ENCODE measurements at regions not wholly inside any gene's neighbourhood (a gene's known extent, or its start where the extent isn't known, plus 50 kb on each side); places are given as distances from the start of the nearest gene placed in this dataset.

- no peaks in the 10 kb centered on the region for H3K36me3 ChIP-seq (ENCODE audit: control insufficient read depth in 5 of 5, insufficient read depth in 5 of 5, low read length in 5 of 5)
- H3K4me1 ChIP-seq (ENCODE audit: control insufficient read depth in 5 of 5, insufficient read depth in 5 of 5, low read length in 5 of 5), result no peaks in the 10 kb centered on the region
- H3K27ac ChIP-seq (ENCODE audit: low read depth, low read length), result no peak overlapping the region
- no peak overlapping the region for H3K4me3 ChIP-seq (ENCODE audit: low read depth in 1 of 5, low read length in 5 of 5)
- H3K27me3 ChIP-seq (ENCODE audit: control insufficient read depth in 5 of 5, insufficient read depth in 4 of 5, low read length in 5 of 5), result no peaks in the 10 kb centered on the region
- no peak overlapping the region for H3K9ac ChIP-seq (ENCODE audit: low read length in 5 of 5)
- H3K9me3 ChIP-seq (ENCODE audit: control insufficient read depth in 5 of 5, low read length in 5 of 5), result no peaks in the 10 kb centered on the region
These were observed 1045.2 kb upstream of the NRXN1 start for GRCh38 chr2:52077159-52077558.

- H3K36me3 ChIP-seq (ENCODE audit: control insufficient read depth in 5 of 5, insufficient read depth in 5 of 5, low read length in 5 of 5), result no peaks in the 10 kb centered on the region
- H3K4me1 ChIP-seq (ENCODE audit: control insufficient read depth in 5 of 5, insufficient read depth in 5 of 5, low read length in 5 of 5), result peaks cover 0 to 3% (median 0%) of the 10 kb centered on the region in 5 donors
- no peaks in the 10 kb centered on the region for H3K9me3 ChIP-seq (ENCODE audit: control insufficient read depth in 5 of 5, low read length in 5 of 5)
- no peak overlapping the region for H3K27ac ChIP-seq (ENCODE audit: low read depth, low read length)
- no peak overlapping the region for H3K9ac ChIP-seq (ENCODE audit: low read length in 5 of 5)
- no peaks in the 10 kb centered on the region for H3K27me3 ChIP-seq (ENCODE audit: control insufficient read depth in 5 of 5, insufficient read depth in 4 of 5, low read length in 5 of 5)
- H3K4me3 ChIP-seq (ENCODE audit: low read depth in 1 of 5, low read length in 5 of 5), result no peak overlapping the region
These were observed 1042.3 kb upstream of the NRXN1 start for GRCh38 chr2:52074130-52074719.

DNA sequence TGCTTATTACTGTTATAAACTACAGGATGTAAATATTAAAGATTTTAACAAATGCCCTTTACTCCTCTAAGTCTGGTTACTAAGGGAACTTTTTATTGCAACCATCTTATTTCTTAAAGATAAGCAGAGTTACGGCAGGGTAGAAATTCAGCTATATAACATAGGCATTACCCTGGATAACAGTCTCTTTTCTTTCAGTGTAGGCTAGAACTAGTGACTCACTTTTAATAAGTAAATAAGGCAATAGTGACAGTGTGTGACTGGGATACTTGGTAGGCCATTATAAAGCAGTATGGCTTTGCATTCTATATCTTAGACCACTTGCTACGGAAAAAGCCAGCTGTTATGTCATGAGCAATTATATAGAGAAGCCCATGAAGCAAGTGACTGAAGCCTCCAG, 1041.0 kb upstream of the NRXN1 start:
- H3K4me1 ChIP-seq (ENCODE audit: control insufficient read depth in 5 of 5, insufficient read depth in 5 of 5, low read length in 5 of 5), result peaks cover 0 to 3% (median 0%) of the 10 kb centered on the region in 5 donors
- H3K27me3 ChIP-seq (ENCODE audit: control insufficient read depth in 5 of 5, insufficient read depth in 4 of 5, low read length in 5 of 5), result no peaks in the 10 kb centered on the region
- H3K9me3 ChIP-seq (ENCODE audit: control insufficient read depth in 5 of 5, low read length in 5 of 5), result no peaks in the 10 kb centered on the region
- no peaks in the 10 kb centered on the region for H3K36me3 ChIP-seq (ENCODE audit: control insufficient read depth in 5 of 5, insufficient read depth in 5 of 5, low read length in 5 of 5)
- no peak overlapping the region for H3K4me3 ChIP-seq (ENCODE audit: low read depth in 1 of 5, low read length in 5 of 5)
- H3K27ac ChIP-seq (ENCODE audit: low read depth, low read length), result no peak overlapping the region
- no peak overlapping the region for H3K9ac ChIP-seq (ENCODE audit: low read length in 5 of 5)

DNA sequence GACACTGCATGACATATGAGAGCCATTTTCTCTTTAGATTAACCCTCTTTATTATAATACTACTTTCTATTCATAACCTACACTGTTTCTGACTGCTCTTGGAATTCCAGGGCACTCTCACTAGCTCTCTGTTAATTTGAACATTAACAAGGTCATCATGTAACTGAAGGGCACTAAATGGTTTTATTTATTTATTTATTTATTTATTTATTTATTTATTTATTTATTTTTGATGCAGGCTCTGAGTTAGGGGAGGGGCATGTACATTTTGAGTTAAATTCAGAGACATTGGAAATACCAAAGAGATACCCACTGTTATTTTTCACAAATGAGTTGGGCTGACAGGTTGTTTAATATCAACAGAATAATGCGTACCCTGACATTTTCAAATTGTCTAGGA, 1038.7 kb upstream of the NRXN1 start:
- H3K9ac ChIP-seq (ENCODE audit: low read length in 5 of 5), result no peak overlapping the region
- no peak overlapping the region for H3K4me3 ChIP-seq (ENCODE audit: low read depth in 1 of 5, low read length in 5 of 5)
- H3K9me3 ChIP-seq (ENCODE audit: control insufficient read depth in 5 of 5, low read length in 5 of 5), result no peaks in the 10 kb centered on the region
- peaks cover 0 to 3% (median 0%) of the 10 kb centered on the region in 5 donors for H3K4me1 ChIP-seq (ENCODE audit: control insufficient read depth in 5 of 5, insufficient read depth in 5 of 5, low read length in 5 of 5)
- no peaks in the 10 kb centered on the region for H3K36me3 ChIP-seq (ENCODE audit: control insufficient read depth in 5 of 5, insufficient read depth in 5 of 5, low read length in 5 of 5)
- H3K27me3 ChIP-seq (ENCODE audit: control insufficient read depth in 5 of 5, insufficient read depth in 4 of 5, low read length in 5 of 5), result no peaks in the 10 kb centered on the region
- H3K27ac ChIP-seq (ENCODE audit: low read depth, low read length), result no peak overlapping the region

- H3K9me3 ChIP-seq (ENCODE audit: control insufficient read depth in 5 of 5, low read length in 5 of 5), result peaks cover 0 to 3% (median 0%) of the 10 kb centered on the region in 5 donors
- H3K4me3 ChIP-seq (ENCODE audit: low read depth in 1 of 5, low read length in 5 of 5), result no peak overlapping the region
- no peak overlapping the region for H3K9ac ChIP-seq (ENCODE audit: low read length in 5 of 5)
- no peak overlapping the region for H3K27ac ChIP-seq (ENCODE audit: low read depth, low read length)
- H3K4me1 ChIP-seq (ENCODE audit: control insufficient read depth in 5 of 5, insufficient read depth in 5 of 5, low read length in 5 of 5), result no peaks in the 10 kb centered on the region
- H3K36me3 ChIP-seq (ENCODE audit: control insufficient read depth in 5 of 5, insufficient read depth in 5 of 5, low read length in 5 of 5), result no peaks in the 10 kb centered on the region
- no peaks in the 10 kb centered on the region for H3K27me3 ChIP-seq (ENCODE audit: control insufficient read depth in 5 of 5, insufficient read depth in 4 of 5, low read length in 5 of 5)
These were observed 1032.3 kb upstream of the NRXN1 start for GRCh38 chr2:52064234-52064633.

GRCh38 chr2:52054824-52055223, 1022.9 kb upstream of the NRXN1 start:
- H3K36me3 ChIP-seq (ENCODE audit: control insufficient read depth in 5 of 5, insufficient read depth in 5 of 5, low read length in 5 of 5), result no peaks in the 10 kb centered on the region
- peaks cover 0 to 4% (median 3%) of the 10 kb centered on the region in 5 donors for H3K9me3 ChIP-seq (ENCODE audit: control insufficient read depth in 5 of 5, low read length in 5 of 5)
- H3K27me3 ChIP-seq (ENCODE audit: control insufficient read depth in 5 of 5, insufficient read depth in 4 of 5, low read length in 5 of 5), result no peaks in the 10 kb centered on the region
- no peak overlapping the region for H3K9ac ChIP-seq (ENCODE audit: low read length in 5 of 5)
- no peak overlapping the region for H3K4me3 ChIP-seq (ENCODE audit: low read depth in 1 of 5, low read length in 5 of 5)
- H3K4me1 ChIP-seq (ENCODE audit: control insufficient read depth in 5 of 5, insufficient read depth in 5 of 5, low read length in 5 of 5), result no peaks in the 10 kb centered on the region
- no peak overlapping the region for H3K27ac ChIP-seq (ENCODE audit: low read depth, low read length)

GRCh38 chr2:52036853-52037252, 1004.9 kb upstream of the NRXN1 start:
- Histone ChIP-seq H3K27ac (ENCODE audit: low read depth, low read length) (no peak overlapping the region), H3K36me3 (ENCODE audit: control insufficient read depth in 5 of 5, insufficient read depth in 5 of 5, low read length in 5 of 5) (no peaks in the 10 kb centered on the region), H3K27me3 (ENCODE audit: control insufficient read depth in 5 of 5, insufficient read depth in 4 of 5, low read length in 5 of 5) (no peaks in the 10 kb centered on the region), H3K4me3 (ENCODE audit: low read depth in 1 of 5, low read length in 5 of 5) (no peak overlapping the region), H3K4me1 (ENCODE audit: control insufficient read depth in 5 of 5, insufficient read depth in 5 of 5, low read length in 5 of 5) (no peaks in the 10 kb centered on the region), H3K9ac (ENCODE audit: low read length in 5 of 5) (no peak overlapping the region), H3K9me3 (ENCODE audit: control insufficient read depth in 5 of 5, low read length in 5 of 5) (no peaks in the 10 kb centered on the region)

DNA sequence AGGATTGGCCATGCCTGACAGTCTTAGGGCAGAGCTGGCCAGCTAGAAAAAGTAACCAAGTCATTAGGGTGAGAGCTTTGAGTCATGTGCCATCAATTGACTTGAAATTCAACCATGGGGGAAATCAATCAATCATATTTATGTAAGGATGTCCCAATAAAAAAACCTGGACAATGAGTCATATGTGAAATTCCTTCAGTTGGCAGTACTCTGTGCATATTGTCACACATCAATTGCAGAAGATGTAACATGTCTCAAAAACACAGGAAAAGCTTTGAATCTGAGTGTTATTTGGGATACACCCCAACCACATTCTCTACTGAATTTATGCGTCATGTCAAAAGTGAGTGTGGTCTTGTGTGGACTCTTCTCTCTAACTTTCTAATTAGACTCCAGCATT, 1004.1 kb upstream of the NRXN1 start:
- no peaks in the 10 kb centered on the region for H3K27me3 ChIP-seq (ENCODE audit: control insufficient read depth in 5 of 5, insufficient read depth in 4 of 5, low read length in 5 of 5)
- H3K27ac ChIP-seq (ENCODE audit: low read depth, low read length), result no peak overlapping the region
- no peaks in the 10 kb centered on the region for H3K4me1 ChIP-seq (ENCODE audit: control insufficient read depth in 5 of 5, insufficient read depth in 5 of 5, low read length in 5 of 5)
- H3K4me3 ChIP-seq (ENCODE audit: low read depth in 1 of 5, low read length in 5 of 5), result no peak overlapping the region
- no peaks in the 10 kb centered on the region for H3K9me3 ChIP-seq (ENCODE audit: control insufficient read depth in 5 of 5, low read length in 5 of 5)
- no peak overlapping the region for H3K9ac ChIP-seq (ENCODE audit: low read length in 5 of 5)
- no peaks in the 10 kb centered on the region for H3K36me3 ChIP-seq (ENCODE audit: control insufficient read depth in 5 of 5, insufficient read depth in 5 of 5, low read length in 5 of 5)

DNA sequence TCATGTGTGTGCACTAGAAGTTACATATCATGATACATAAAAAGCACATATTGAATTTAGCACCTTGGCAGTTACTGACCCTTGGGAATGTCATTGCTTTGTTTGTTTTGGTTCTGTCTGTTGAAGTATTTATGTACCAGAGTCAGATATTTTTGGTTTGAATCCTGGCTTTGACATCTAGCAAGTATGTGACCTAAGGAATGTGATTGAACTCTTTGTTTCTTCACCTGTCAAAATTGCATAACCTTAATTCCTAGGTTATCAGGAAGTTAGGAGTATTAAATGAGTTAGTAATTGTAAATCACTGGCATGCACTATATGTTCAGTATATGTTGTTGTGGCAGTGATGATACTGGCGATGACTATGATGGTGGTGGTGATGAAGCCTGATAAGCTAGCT, 1003.5 kb upstream of the NRXN1 start:
- Histone ChIP-seq H3K4me3 (ENCODE audit: low read depth in 1 of 5, low read length in 5 of 5) (no peak overlapping the region), H3K27ac (ENCODE audit: low read depth, low read length) (no peak overlapping the region), H3K4me1 (ENCODE audit: control insufficient read depth in 5 of 5, insufficient read depth in 5 of 5, low read length in 5 of 5) (no peaks in the 10 kb centered on the region), H3K27me3 (ENCODE audit: control insufficient read depth in 5 of 5, insufficient read depth in 4 of 5, low read length in 5 of 5) (no peaks in the 10 kb centered on the region), H3K9ac (ENCODE audit: low read length in 5 of 5) (no peak overlapping the region), H3K36me3 (ENCODE audit: control insufficient read depth in 5 of 5, insufficient read depth in 5 of 5, low read length in 5 of 5) (no peaks in the 10 kb centered on the region), H3K9me3 (ENCODE audit: control insufficient read depth in 5 of 5, low read length in 5 of 5) (no peaks in the 10 kb centered on the region)

GRCh38 chr2:52034706-52035105, 1002.8 kb upstream of the NRXN1 start:
- Histone ChIP-seq H3K4me1 (ENCODE audit: control insufficient read depth in 5 of 5, insufficient read depth in 5 of 5, low read length in 5 of 5) (no peaks in the 10 kb centered on the region), H3K4me3 (ENCODE audit: low read depth in 1 of 5, low read length in 5 of 5) (no peak overlapping the region), H3K9ac (ENCODE audit: low read length in 5 of 5) (no peak overlapping the region), H3K36me3 (ENCODE audit: control insufficient read depth in 5 of 5, insufficient read depth in 5 of 5, low read length in 5 of 5) (no peaks in the 10 kb centered on the region), H3K9me3 (ENCODE audit: control insufficient read depth in 5 of 5, low read length in 5 of 5) (no peaks in the 10 kb centered on the region), H3K27me3 (ENCODE audit: control insufficient read depth in 5 of 5, insufficient read depth in 4 of 5, low read length in 5 of 5) (no peaks in the 10 kb centered on the region), H3K27ac (ENCODE audit: low read depth, low read length) (no peak overlapping the region)

- Histone ChIP-seq H3K4me1 (ENCODE audit: control insufficient read depth in 5 of 5, insufficient read depth in 5 of 5, low read length in 5 of 5) (no peaks in the 10 kb centered on the region), H3K9ac (ENCODE audit: low read length in 5 of 5) (no peak overlapping the region), H3K27ac (ENCODE audit: low read depth, low read length) (no peak overlapping the region), H3K36me3 (ENCODE audit: control insufficient read depth in 5 of 5, insufficient read depth in 5 of 5, low read length in 5 of 5) (no peaks in the 10 kb centered on the region), H3K27me3 (ENCODE audit: control insufficient read depth in 5 of 5, insufficient read depth in 4 of 5, low read length in 5 of 5) (no peaks in the 10 kb centered on the region), H3K9me3 (ENCODE audit: control insufficient read depth in 5 of 5, low read length in 5 of 5) (peaks cover 0 to 4% (median 0%) of the 10 kb centered on the region in 5 donors), H3K4me3 (ENCODE audit: low read depth in 1 of 5, low read length in 5 of 5) (no peak overlapping the region)
These were observed 990.1 kb upstream of the NRXN1 start for GRCh38 chr2:52022006-52022405.

Measured in subcutaneous abdominal adipose tissue (tissue), 5 donors.